VCaP (cell line): ENCODE measurements at regions not wholly inside any gene's neighbourhood (a gene's known extent, or its start where the extent isn't known, plus 50 kb on each side); places are given as distances from the start of the nearest gene placed in this dataset.
"Not testable (repeated sequence)": the region's sequence is repeated elsewhere in the genome, so short reads cannot be mapped to it uniquely, and the experiment has no call there.

ENCODE experiments used
- H3K27ac ChIP-seq: fragments of 450-650 bp; 2 replicates; pipeline ENCODE4 v1.5.1; 2017
- TF ChIP-seq, protein P1 (sequence below): fragments of 450-650 bp; conservative IDR thresholded peaks from 2 replicates; pipeline ENCODE4 v1.5.1; 2017; ENCODE audit warnings: mild to moderate bottlenecking, moderate library complexity

DNA sequence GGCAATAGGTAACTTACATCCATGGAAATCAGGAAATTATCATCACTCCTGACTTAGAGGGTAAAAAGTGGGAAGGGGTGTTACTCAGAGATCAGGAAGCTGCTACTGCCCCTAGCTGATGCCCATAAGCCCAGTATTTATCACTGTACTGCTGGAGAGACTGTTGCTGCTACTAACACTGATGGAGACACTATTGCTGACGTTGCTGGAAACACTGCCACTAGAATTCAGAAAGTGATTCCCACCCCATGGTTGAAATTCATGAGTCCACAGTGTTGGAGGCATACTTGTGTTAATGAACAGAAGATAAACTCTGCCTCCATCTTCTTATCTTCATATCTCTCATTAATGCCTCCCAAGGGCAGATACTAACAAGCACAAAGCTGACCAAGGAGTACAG, 97.6 kb downstream of the MTX3 start:
- H3K27ac ChIP-seq = no peak overlapping the region
- TF ChIP-seq, protein P1, sequence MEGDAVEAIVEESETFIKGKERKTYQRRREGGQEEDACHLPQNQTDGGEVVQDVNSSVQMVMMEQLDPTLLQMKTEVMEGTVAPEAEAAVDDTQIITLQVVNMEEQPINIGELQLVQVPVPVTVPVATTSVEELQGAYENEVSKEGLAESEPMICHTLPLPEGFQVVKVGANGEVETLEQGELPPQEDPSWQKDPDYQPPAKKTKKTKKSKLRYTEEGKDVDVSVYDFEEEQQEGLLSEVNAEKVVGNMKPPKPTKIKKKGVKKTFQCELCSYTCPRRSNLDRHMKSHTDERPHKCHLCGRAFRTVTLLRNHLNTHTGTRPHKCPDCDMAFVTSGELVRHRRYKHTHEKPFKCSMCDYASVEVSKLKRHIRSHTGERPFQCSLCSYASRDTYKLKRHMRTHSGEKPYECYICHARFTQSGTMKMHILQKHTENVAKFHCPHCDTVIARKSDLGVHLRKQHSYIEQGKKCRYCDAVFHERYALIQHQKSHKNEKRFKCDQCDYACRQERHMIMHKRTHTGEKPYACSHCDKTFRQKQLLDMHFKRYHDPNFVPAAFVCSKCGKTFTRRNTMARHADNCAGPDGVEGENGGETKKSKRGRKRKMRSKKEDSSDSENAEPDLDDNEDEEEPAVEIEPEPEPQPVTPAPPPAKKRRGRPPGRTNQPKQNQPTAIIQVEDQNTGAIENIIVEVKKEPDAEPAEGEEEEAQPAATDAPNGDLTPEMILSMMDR = no peak

DNA sequence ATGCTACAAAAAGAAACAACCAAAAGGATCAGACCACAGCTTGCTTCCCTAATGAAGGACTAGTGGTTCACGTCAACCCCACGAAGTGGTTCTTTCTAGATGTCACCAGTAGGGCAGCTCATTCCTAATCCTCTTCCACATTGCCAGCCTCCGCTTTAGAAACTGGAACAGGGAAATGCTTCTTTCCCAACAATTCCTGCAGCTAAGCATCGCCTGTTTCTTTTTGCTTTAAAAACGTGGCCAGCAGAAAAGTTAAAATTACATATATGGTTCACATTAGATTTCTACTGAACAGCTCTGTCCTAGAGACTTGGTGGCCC, 100.2 kb downstream of the MTX3 start:
- no peak overlapping the region for H3K27ac ChIP-seq
- TF ChIP-seq, protein P1 = no peak

DNA sequence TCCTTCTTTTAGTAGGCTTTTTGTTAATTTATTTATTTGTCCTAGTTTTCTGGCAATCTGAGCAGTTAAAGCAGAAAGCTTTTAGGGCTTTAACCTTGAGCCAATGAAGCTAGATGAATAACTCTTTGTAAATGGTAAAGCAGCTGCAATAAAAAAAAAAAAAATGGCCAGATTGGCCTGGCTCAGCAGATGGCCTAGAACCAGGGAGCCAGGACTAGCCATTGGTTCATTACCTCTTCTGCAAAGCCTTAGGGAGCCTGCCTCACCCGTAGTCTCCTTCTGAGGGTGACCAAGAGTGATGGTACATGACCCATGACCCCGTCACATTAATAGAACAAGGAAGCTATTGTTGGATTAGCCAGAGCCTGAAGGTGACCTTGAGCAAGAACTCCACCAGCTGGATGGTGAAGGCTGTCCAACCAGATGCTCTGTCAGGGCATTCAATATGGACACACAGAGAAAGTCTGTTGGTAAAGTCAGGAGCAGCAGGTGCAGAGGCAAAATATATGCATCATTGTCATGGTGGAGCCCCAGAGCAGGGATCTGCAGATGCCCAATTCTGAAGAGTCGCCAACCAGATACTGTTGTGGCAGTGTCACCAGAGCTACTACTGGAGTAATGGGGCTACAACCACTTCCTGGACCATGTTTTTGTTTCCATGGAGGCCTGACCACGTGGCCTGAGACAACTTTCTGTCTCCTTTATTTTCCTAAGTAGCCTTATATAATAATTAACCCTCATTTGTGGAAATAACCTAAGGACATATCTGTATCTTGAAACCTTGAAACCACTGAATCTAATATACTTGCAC, 100.7 kb downstream of the MTX3 start:
- TF ChIP-seq, protein P1 = no peak

DNA sequence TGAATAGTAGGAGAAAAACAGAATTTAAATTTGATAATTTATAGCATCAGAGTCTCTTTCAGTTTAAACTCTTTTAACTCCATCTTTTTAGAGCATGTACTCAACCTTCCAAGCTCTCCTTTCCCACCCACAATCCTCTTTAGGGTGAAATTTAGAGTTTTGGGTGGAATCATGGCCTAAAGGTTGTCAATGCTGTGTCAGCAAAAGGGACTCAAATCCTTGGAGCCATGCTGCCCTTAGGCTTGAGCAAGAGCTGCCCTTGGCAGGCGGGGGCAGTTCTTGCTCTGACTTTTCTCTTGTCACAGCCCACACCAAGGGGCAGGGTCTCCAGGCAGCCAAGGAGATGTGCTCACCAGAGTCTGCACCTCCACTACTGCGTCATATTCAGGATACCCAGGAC, 102.4 kb downstream of the MTX3 start:
- no peak overlapping the region for H3K27ac ChIP-seq
- TF ChIP-seq, protein P1 = no peak

More for the DNA sequence above, 100.7 kb downstream of the MTX3 start:
- H3K27ac ChIP-seq = no peak overlapping the region

DNA sequence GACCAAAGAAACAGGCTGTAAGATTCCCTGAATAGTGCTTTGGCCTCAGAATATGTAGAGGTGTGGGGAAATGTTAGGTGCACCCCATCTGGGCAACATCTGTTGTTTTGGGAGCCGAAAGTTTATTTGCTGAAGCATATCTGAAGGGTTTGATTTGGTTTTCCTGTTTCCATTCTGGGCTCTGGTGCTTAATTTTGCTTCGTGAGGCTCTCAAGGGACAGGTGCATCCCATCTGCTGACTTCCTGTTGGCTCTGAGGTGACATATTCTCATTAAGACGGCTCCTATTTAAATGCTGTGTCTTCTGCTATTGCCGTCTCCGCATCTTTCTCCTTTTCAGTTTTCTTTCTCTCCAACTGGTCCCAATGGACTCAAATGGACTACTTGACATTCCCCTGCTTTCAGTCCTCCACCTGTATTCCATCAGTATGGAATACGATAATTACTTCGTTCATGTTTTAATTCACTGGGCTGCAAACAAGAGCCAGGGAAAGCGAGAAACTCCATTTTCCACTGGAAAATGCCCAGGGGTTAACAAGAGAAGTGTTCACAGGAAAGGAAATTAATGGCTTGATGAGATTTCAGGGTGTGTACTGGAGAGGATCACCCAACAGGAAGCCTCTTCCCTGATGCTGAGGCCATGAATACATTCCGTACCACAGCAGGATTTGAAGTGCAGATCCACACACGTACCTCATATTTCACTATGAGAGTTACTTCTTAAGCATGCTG, 104.0 kb downstream of the MTX3 start:
- TF ChIP-seq, protein P1 = no peak
- no peak overlapping the region for H3K27ac ChIP-seq

DNA sequence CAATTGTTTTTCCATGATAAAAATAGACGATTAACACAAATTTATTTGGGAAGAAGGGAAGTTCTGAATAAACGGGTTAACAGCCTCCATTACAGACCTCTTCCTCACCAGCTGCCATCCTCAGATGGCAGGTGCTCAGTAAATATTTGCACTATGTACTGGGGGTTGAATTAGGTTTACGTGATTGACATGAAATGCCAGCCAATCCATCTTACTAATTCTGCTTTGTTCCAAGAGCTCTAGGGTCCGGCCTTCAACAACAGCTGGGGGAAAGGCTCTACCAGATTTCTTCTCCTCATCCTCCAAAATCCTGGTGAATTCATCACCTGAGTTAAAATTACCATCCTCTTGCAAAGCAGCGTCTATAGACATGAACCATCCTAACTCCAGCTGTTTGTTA, 104.6 kb downstream of the MTX3 start:
- H3K27ac ChIP-seq = no peak overlapping the region
- TF ChIP-seq, protein P1 = no peak

DNA sequence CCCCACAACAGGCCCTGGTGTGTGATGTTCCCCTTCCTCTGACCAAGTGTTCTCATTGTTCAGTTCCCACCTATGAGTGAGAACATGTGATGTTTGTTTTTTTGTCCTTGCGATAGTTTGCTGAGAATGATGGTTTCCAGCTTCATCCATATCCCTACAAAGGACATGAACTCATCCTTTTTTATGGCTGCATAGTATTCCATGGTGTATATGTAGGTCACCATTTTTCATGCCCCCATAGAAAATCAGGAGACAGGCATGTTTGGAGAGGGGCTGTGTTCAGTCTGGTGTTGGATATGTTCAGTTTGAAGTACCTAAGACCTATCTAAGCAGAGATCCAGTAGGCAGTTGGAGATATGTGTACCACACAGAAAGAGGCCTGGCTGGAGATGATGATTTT, 111.2 kb downstream of the MTX3 start:
- not testable (repeated sequence) for H3K27ac ChIP-seq

DNA sequence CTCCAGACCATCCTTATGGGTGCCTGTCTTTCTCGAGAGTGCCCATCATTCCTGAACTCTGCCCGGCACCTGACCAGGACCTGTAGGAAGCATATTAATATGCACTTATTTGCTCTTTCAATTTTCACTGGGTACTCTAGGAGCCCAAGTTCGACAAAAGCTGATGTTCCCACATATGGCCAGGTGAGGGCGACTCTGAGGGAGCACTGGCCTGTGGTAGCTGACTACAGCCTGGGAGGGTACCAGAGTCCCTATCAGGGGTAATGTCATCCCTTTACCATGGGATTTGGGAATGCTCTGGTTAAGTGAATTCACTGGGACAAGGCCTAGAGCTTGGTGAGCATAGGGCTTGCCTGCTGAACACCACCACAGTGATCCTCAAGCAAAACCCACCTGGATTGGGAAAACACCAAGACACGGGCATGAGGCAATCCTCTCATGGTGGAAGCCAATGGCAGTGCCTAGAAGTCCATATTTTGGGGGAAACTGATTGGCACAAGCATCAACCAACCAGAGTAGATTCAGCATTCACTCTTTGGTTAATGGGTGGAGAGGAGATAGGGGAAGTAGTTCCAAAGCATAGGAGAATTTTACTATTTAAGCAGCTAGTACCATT, 112.2 kb downstream of the MTX3 start:
- H3K27ac ChIP-seq = no peak overlapping the region
- TF ChIP-seq, protein P1 = peak; percentile 16; the same call in 1 of the 2 replicates
